Putamen (tissue), 1 donor: ENCODE measurements at regions not wholly inside any gene's neighbourhood (a gene's known extent, or its start where the extent isn't known, plus 50 kb on each side); places are given as distances from the start of the nearest gene placed in this dataset.
"Not testable (repeated sequence)": the region's sequence is repeated elsewhere in the genome, so short reads cannot be mapped to it uniquely, and the experiment has no call there.

Experiments
- DNase-seq: peaks from one replicate; pipeline ENCODE4 v3.0.0-alpha.2; 2016; ENCODE audit warnings: low spot score

GRCh38 chr10:4442296-4442695, 383.7 kb upstream of the AKR1E2 start:
- no peak for DNase-seq

GRCh38 chr10:4440260-4440659, 385.7 kb upstream of the AKR1E2 start:
- no peak for DNase-seq

DNA sequence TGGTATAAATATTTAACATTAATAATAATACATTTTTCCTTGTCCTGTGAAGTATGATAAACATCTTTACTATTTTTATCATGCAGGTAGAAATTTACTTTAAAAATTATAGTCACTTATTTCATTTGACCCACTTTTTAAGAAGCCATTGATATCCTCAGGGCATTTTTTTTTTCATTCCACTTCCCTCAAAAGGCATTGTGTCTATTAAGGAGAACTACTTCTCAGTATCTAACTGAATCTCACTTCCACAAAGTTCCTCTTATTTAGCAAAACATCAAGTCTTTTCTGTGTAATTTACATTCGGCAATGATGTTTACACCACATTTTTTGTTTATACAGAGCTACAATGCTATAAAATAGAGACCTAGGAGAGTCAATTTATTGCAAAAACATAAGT, 388.2 kb upstream of the AKR1E2 start:
- DNase-seq: no peak

DNA sequence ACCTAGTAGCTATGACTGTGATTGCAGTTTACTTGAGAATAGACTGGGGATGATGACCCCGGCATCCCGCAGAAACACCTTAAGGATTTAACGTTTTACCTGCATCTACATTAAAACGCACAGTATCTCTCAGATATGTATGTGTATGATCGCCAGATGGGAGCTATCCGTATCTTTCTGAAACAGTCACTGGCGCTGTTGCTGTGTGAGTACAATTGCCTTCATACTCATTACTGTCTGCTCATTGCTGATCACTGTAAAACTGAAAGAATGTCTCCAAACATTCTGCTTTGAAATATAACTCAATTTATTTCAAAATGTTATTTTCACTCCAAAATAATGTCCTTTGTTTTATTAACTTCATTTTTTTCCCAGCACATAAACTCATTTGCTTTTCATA, 388.9 kb upstream of the AKR1E2 start:
- DNase-seq: no peak

DNA sequence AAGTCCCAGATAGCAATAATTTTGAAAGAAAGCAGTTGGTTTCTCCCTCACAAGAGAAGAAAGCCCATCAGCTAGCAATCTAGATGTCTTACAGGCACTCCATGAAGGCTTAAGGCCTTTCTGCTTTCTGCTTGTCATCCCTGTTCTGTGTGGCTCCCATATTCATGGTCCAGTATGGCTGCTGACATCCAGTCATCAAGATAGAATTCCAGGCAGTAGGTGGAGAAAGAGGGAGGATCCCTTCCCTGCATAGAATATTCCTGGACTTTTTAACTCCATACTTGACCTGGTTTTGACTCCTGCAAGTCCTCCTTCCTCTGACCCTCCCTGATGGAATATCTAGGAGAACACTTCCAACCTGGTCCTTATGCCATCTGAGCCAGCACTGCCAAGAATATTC, 389.9 kb upstream of the AKR1E2 start:
- no peak for DNase-seq

- no peak for DNase-seq
Measured at GRCh38 chr10:4434516-4435071, 391.4 kb upstream of the AKR1E2 start.

DNA sequence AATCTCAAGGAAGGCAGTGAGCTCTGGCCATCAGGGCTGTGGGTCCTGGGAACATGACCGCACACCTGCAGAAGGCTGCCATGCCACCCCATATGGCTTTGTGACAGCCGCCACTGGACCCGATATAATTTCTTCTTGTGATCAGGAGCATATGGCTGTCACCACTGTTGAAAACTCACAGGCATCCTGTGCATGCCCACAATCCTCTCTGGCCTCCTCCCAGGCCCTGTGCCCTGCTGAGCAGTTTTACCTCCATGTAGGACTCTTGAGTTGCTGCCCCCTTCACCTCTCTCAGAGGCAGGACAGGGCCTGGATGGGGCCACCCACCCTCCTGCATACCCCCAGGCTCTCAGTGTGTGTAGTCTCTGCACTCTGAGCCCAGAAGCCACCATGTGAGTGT, 391.9 kb upstream of the AKR1E2 start:
- DNase-seq: no peak

GRCh38 chr10:4431114-4431863, 394.7 kb upstream of the AKR1E2 start:
- DNase-seq: no peak

DNA sequence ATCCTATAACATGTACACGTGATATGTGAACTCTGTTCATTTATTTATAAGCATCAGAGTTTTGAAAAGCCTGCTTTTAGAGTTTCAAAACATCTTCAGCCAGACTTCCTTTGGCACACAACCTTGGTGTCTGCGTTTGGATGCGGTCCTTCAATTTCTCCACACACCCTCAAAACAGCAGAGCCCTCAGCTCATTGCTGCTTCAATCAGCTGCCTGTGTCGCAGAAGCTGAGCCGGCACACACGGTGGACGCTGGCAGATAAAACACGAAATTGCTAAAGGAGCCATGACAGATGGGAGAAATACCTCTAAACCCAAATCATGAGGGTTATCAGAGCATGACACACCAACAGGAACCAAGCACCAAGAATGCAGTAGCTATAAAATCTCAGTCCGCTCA, 396.4 kb upstream of the AKR1E2 start:
- no peak for DNase-seq

- no peak for DNase-seq
Measured at GRCh38 chr10:4427532-4427931, 398.5 kb upstream of the AKR1E2 start.

- no peak for DNase-seq
Measured at GRCh38 chr10:4426866-4427265, 399.1 kb upstream of the AKR1E2 start.

DNA sequence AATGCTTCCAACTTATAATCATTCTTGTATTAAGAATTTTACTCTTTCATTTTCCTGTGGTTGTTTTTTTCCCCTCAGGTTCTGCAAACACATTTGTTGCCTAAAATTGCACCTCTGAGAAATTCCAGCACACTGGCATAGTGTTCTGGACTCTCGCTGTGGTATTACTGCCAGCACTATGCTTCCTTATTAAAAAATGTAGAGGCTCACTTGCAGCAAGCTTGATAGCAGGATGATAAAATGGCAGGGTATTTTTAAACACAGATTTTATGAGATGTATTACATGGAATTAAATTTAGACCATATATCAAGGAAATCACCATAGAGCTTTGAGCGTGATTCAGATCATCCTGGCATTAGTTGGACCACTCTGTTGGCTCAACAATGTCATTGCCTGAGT, 416.7 kb upstream of the AKR1E2 start:
- no peak for DNase-seq

DNA sequence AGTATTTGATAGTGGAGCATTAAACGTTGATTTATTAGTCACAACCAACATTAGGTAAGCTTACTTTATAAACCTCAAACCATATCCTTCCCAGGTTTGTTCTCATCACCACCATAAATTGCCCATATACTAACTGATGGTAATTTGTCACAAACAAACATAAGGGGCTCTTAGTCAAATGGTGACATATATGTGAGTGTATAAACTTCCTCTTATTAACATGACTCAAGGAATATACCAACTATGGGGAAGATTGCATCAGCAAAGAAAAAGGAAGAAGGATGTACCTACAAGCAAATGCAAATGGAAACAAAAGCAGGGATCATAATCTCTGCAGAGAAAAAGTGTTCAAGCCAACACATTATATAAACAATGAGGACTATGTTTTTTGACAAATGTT, 418.2 kb upstream of the AKR1E2 start:
- no peak for DNase-seq

GRCh38 chr10:4405828-4406227, 420.2 kb upstream of the AKR1E2 start:
- DNase-seq: no peak

DNA sequence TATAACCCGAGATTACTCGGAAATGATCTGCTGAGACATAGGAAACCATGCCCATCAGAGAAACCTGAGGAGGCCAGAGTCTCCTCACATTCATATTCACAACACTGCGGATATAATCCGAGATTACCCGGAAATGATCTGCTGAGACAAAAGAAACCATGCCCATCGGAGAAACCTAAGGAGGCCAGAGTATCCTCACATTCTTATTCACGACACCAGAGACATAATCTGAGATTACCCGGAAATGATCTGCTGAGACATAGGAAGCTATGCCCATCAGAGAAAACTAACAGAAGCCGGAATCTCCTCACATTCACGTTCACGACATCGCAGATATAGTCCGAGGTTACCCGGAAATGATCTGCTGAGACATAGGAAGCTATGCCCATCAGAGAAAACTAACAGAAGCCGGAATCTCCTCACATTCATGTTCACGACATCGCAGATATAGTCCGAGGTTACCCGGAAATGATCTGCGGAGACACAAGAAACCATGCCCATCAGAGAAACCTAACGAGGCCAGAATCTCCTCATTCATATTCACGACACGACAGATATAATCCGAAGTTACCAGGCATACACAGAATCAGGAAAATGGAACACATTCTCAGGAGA, 422.3 kb upstream of the AKR1E2 start:
- no peak for DNase-seq

DNA sequence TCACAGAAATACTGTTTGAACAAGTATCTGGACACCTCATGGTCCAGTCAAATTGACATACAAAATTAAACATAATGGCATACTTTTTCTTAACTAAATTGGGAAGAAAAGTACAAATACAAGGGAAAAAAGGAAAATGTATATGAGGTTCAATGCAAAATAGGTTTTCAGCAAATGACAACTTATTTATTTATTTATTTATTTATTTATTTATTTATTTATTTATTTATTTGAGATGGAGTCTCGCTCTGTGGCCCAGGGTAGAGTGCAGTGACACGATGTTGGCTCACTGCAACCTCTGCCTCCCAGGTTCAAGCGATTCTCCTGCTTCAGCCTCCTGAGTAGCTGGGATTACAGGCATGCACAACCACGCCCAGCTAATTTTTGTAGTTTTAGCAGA, 424.9 kb upstream of the AKR1E2 start:
- not testable (repeated sequence) for DNase-seq

GRCh38 chr10:4399556-4399955, 426.5 kb upstream of the AKR1E2 start:
- DNase-seq: no peak

- DNase-seq: no peak
Measured at GRCh38 chr10:4398602-4399001, 427.4 kb upstream of the AKR1E2 start.

- DNase-seq: no peak
Measured at GRCh38 chr10:4397337-4397736, 428.7 kb upstream of the AKR1E2 start.

DNA sequence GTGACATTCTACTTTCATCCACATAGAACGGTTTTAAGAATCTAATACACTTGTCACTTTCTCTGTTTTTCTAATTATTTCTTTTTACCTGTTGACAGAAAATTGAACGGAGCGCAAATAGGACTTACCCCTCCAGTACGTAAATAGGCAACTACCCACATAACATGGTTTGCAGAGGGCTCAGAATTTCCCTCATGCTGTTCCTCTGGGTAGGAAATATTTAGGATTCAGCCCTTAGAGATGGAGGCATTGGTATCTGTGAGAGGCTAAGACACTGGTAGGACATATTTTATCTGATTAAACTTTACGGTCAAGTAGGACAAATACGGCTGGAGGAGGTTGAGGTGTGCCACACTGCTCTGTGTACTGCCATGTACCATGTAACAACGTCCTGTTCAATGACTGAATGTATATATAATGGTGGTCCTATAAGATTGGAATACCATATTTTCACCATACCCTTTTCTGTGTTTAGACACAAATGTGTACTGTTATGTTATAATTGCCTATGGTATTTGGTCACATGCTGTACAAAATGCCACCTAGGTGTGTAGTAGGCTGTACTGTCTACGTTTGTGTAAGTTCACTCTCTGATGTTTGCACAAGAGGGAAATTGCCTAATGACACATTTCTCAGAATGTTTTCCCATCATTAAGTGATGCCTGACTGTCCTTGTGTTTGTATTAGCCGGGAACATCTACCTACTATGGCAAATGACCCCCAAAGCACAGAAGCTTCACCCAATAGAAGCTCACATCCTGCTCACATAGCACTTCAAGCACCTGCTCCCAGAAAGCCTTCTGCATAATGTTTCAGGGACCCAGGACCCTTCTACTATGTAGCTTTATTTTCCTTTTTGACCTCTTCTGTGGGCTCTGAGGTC, 429.4 kb upstream of the AKR1E2 start:
- no peak for DNase-seq

DNA sequence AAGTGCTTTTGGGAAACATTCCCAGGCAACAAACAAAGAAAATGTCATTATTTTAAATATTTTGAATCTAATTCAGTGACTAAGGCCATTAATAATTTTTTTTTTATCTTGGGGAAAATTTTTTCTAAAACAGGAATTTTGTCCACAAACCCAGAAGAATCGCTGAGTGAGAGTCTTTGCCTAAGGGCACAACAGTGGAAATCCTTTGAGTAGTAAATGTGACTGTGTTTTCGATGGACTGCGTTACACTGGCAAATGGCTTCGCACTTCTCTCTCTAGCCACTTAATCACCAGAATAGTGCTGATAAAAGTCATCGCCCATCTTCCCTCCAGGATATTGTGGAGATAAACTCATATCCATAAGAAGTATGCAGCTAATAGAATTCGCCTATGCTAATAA, 430.3 kb upstream of the AKR1E2 start:
- no peak for DNase-seq

DNA sequence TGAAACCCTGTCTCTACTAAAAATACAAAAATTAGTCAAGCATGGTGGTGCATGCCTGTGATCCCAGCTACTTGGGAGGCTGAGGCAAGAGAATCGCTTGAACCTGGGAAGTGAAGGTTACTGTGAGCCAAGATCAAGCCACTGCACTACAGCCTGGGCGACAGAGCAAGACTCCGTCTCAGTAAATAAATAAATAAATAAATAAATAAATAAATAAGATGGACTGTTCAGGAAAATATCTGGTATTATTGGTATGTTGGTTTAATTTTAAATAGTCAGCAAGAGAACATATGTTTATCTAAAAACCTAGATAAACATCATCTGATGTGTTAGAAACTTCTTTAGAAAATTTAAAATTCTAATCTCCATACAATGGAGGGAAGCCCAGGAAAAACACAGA, 431.6 kb upstream of the AKR1E2 start:
- not testable (repeated sequence) for DNase-seq

GRCh38 chr10:4391683-4392082, 434.3 kb upstream of the AKR1E2 start:
- no peak for DNase-seq
